C4-2B (cell line): ENCODE measurements at regions not wholly inside any gene's neighbourhood (a gene's known extent, or its start where the extent isn't known, plus 50 kb on each side); places are given as distances from the start of the nearest gene placed in this dataset.

Experiments used
- CTCF ChIP-seq: fragments of 450-650 bp; conservative IDR thresholded peaks from 2 replicates; pipeline ENCODE4 v1.5.1; 2017; ENCODE audit warnings: mild to moderate bottlenecking
- ZFX ChIP-seq: fragments of 450-650 bp; IDR thresholded peaks from 2 replicates; pipeline ENCODE4 v1.6.1; 2017

GRCh38 chr5:29896646-29897045, 1296.8 kb upstream of the CDH6 start:
- TF ChIP-seq CTCF (no peak), ZFX (no peak)
